Endothelial cell of umbilical vein (primary cell): ENCODE measurements at regions not wholly inside any gene's neighbourhood (a gene's known extent, or its start where the extent isn't known, plus 50 kb on each side); places are given as distances from the start of the nearest gene placed in this dataset.

Experiments used
- EZH2 ChIP-seq: IDR thresholded peaks from 2 replicates; pipeline ENCODE4 v1.6.1; 2012; ENCODE audit warnings: borderline replicate concordance, low read depth, mild to moderate bottlenecking, moderate library complexity, low read length, inconsistent platforms; ENCODE audit not compliant: severe bottlenecking
- MYC ChIP-seq: IDR thresholded peaks from one replicate; pipeline ENCODE4 v1.6.1; 2011; ENCODE audit warnings: mild to moderate bottlenecking, low read depth, low read length
- POLR2AphosphoS5 ChIP-seq: IDR thresholded peaks from 2 replicates; pipeline ENCODE4 v1.6.1; 2012; ENCODE audit warnings: low read depth, mild to moderate bottlenecking, control low read depth, low read length, moderate library complexity; ENCODE audit not compliant: insufficient read depth

DNA sequence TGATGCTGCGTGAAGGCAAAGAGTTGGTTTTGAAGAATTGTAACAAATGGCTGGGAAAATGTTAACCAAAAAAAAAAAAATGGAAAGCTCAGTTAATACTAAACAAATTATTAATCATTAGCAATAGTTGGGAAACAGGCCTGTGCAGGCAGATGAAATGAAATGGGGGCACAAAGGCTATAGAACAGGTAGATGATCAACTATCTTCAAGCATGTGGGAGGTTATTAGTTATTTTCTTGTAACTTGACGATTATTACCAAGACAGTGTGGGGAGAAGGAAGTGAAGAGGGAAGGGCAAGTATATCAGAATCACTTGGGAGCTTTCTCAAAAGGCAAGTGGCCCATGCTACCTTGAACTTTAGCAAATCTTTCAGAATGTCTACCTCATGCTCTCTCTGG lies 351.9 kb downstream of the BCOR start:
- TF ChIP-seq POLR2AphosphoS5 (no peak), MYC (no peak), EZH2 (no peak)
